SHP77 treated with DMSO at 0.1 percent for 48 hours (cell line): ENCODE measurements at regions not wholly inside any gene's neighbourhood (a gene's known extent, or its start where the extent isn't known, plus 50 kb on each side); places are given as distances from the start of the nearest gene placed in this dataset.

Experiments
- DNase-seq: peaks from one replicate; lab custom pipeline; 2025; lab: John Stamatoyannopoulos, UW

- DNase-seq = no peak
Measured at GRCh38 chr12:89923091-89923490, 214.5 kb upstream of the ATP2B1 start.

GRCh38 chr12:89920866-89921265 lies 212.2 kb upstream of the ATP2B1 start:
- no peak for DNase-seq

GRCh38 chr12:89919241-89919906 lies 210.7 kb upstream of the ATP2B1 start:
- DNase-seq = no peak

GRCh38 chr12:89918172-89918846 lies 209.7 kb upstream of the ATP2B1 start:
- DNase-seq = no peak

- no peak for DNase-seq
Measured at GRCh38 chr12:89909753-89910152, 201.1 kb upstream of the ATP2B1 start.

- no peak for DNase-seq
Measured at GRCh38 chr12:89907659-89908058, 199.0 kb upstream of the ATP2B1 start.

- DNase-seq = no peak
Measured at GRCh38 chr12:89906824-89907223, 198.2 kb upstream of the ATP2B1 start.

GRCh38 chr12:89906178-89906577 lies 197.5 kb upstream of the ATP2B1 start:
- DNase-seq = no peak

- no peak for DNase-seq
Measured at GRCh38 chr12:89901906-89902642, 193.4 kb upstream of the ATP2B1 start.

GRCh38 chr12:89901319-89901718 lies 192.7 kb upstream of the ATP2B1 start:
- no peak for DNase-seq

- no peak for DNase-seq
Measured at GRCh38 chr12:89899651-89900050, 191.0 kb upstream of the ATP2B1 start.

- DNase-seq = no peak
Measured at GRCh38 chr12:89895591-89895990, 187.0 kb upstream of the ATP2B1 start.

GRCh38 chr12:89895101-89895500 lies 186.5 kb upstream of the ATP2B1 start:
- no peak for DNase-seq

- no peak for DNase-seq
Measured at GRCh38 chr12:89893972-89894706, 185.5 kb upstream of the ATP2B1 start.

GRCh38 chr12:89892436-89892835 lies 183.8 kb upstream of the ATP2B1 start:
- no peak for DNase-seq

GRCh38 chr12:89891933-89892332 lies 183.3 kb upstream of the ATP2B1 start:
- DNase-seq = no peak

GRCh38 chr12:89890161-89890560 lies 181.5 kb upstream of the ATP2B1 start:
- no peak for DNase-seq

GRCh38 chr12:89889062-89889461 lies 180.4 kb upstream of the ATP2B1 start:
- no peak for DNase-seq

GRCh38 chr12:89884952-89885351 lies 176.3 kb upstream of the ATP2B1 start:
- DNase-seq = no peak

GRCh38 chr12:89884416-89884898 lies 175.8 kb upstream of the ATP2B1 start:
- DNase-seq = no peak

GRCh38 chr12:89883630-89884389 lies 175.2 kb upstream of the ATP2B1 start:
- DNase-seq = no peak

- DNase-seq = no peak
Measured at GRCh38 chr12:89882792-89883191, 174.2 kb upstream of the ATP2B1 start.
